Activated naive CD8-positive, alpha-beta T cell (primary cell): ENCODE measurements at regions not wholly inside any gene's neighbourhood (a gene's known extent, or its start where the extent isn't known, plus 50 kb on each side); places are given as distances from the start of the nearest gene placed in this dataset.

Experiments
- H3K27ac Mint-ChIP-seq: one replicate; pipeline ENCODE4 v1.8.0; 2021; ENCODE audit warnings: mixed read lengths
- H3K27me3 Mint-ChIP-seq: one replicate; pipeline ENCODE4 v1.8.0; 2021; ENCODE audit warnings: mixed read lengths
- H3K36me3 Mint-ChIP-seq: one replicate; pipeline ENCODE4 v1.8.0; 2021; ENCODE audit warnings: mixed read lengths
- H3K4me1 Mint-ChIP-seq: one replicate; pipeline ENCODE4 v1.8.0; 2021; ENCODE audit warnings: low read depth, mixed read lengths
- H3K4me3 Mint-ChIP-seq: one replicate; pipeline ENCODE4 v1.8.0; 2021; ENCODE audit warnings: mild to moderate bottlenecking, mixed read lengths
- H3K9me3 Mint-ChIP-seq: one replicate; pipeline ENCODE4 v1.8.0; 2021; ENCODE audit warnings: low read depth, mixed read lengths

DNA sequence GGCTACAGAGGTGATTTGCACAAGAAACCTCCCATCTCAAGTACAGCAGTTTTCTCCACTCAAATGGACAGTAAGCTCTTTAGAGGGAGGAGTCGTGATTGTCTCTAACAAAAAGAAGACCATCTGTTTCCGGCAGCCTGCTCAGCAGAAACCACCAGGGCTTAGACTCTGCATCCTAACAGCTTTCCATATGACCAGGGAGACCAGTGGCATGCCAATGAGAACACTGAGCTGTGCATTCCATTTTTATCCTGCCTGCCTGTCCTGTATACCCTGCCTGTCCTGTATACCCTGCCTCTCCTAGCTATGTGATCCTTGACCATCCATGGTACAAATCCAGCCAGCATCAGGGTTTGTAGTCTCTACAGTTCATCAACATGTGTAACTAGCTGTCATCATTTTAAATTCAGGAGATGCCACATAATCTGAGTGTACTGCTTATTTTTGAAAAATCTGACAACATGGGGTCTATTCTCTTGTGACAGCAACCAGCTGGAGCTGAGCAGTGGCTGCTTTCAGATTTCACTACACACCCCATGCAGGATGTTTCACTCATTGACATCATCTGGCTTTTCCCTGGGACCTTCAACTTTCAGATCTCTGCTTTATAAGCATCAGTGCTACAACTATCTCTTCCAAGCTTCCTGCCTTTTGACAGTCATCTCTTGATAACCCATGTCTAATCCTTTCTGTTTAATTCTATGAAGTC lies 50.5 kb upstream of the POU2AF2 start:
- no peak overlapping the region for H3K27ac Mint-ChIP-seq
- H3K36me3 Mint-ChIP-seq = peaks cover 4% of the 10 kb centered on the region
- no peaks in the 10 kb centered on the region for H3K4me1 Mint-ChIP-seq
- H3K4me3 Mint-ChIP-seq = no peak overlapping the region
- peaks cover 5% of the 10 kb centered on the region for H3K9me3 Mint-ChIP-seq
- peaks cover 12% of the 10 kb centered on the region for H3K27me3 Mint-ChIP-seq

DNA sequence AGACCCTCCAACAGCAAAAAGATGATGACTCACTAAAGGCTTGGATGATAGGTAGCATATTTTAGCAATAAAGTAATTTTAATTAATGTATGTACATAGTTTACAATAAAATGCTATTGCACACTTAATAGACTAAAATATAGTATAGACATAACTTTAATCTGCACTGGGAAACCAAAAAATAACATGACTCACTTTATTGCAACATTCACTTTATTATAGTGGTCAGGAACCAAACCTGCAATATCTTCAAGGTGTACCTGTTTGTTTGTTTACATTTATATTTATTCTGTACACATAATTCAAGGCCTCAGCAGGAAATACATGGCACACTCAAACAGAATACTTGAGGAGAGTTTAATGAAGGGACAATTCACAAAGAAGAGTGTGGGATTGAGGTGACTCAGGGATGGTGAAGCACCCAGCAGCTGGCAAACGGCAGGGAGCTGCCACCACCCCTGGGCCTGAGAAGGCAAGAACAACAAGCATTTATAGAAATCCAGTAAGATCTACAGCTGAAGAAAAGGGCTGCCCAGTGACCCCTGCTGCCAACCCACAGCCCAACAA lies 51.5 kb upstream of the POU2AF2 start:
- Mint-ChIP-seq H3K36me3 (peaks cover 4% of the 10 kb centered on the region), H3K9me3 (peaks cover 5% of the 10 kb centered on the region), H3K4me1 (no peaks in the 10 kb centered on the region), H3K27me3 (peaks cover 12% of the 10 kb centered on the region), H3K27ac (no peak overlapping the region), H3K4me3 (no peak overlapping the region)

DNA sequence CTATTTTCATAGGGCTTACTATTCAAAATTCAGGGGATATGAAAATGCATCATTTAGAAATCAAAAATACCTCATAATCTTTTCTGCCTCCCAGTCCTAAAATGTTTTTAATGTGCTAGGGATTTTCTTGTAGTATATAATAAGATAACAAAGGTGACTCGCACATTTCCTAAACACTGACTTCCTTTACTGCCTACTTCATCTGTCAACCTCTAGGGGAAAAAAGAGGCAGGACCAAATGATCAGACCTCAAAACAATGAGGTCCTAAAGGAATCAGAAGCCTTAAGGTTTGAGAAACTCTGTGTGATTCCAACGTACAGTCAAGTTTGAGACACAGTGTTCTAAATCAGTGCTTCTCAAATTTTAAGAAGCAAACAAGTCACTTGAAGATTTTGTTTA lies 56.1 kb upstream of the POU2AF2 start:
- Mint-ChIP-seq H3K9me3 (peaks cover 5% of the 10 kb centered on the region), H3K4me3 (no peak overlapping the region), H3K27ac (no peak overlapping the region), H3K36me3 (peaks cover 4% of the 10 kb centered on the region), H3K4me1 (no peaks in the 10 kb centered on the region), H3K27me3 (peaks cover 8% of the 10 kb centered on the region)

DNA sequence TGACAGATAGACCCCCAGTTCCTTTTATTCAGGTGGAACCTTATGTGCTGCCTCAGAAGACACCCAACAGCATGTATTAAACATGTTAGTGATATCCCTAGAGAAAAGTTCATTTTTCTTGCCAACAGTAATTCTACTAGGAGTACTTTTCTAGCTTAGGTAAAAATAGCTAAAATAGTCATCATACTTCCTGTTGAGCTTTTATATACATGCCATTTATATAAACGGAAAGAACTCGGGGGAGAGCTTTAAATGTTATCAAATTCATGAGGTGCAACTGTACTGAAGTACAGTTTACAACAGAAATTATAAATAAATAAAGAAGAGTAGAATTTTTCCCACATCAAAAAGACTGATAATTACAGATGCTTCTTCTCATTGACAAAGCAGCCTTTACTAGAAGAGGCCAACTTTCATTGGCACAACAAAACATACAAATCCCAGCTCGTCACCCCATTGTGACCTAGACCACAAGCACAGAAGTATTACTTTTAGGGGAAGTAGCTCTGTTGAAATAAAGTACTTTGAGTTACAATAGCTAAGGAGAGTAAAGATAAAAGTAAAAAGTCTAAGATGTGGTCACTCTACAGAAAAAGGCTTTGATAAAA lies 59.1 kb upstream of the POU2AF2 start:
- Mint-ChIP-seq H3K27ac (no peak overlapping the region), H3K4me3 (no peak overlapping the region), H3K27me3 (peaks cover 5% of the 10 kb centered on the region), H3K36me3 (no peaks in the 10 kb centered on the region), H3K4me1 (no peaks in the 10 kb centered on the region), H3K9me3 (no peaks in the 10 kb centered on the region)

DNA sequence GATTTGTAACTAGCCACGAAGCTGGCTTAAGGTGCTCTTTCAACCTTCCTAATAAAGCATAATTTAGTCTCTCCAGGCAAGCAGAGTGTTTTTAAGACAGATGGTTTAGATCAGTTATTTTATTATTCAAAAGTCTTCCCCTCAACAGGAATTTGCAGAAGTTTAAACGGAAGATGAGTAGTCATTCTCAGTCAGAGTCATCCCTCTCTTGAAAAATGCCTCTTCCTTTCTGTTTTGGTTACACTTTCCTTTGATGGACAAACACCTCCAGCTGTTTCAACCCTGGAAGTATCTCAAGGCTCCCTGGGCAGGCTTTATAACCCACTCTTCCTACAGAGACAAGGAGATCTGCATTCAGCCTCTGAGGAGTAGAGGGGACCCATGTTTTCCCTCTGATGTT lies 60.3 kb upstream of the POU2AF2 start:
- Mint-ChIP-seq H3K9me3 (no peaks in the 10 kb centered on the region), H3K4me1 (no peaks in the 10 kb centered on the region), H3K27me3 (peaks cover 5% of the 10 kb centered on the region), H3K27ac (no peak overlapping the region), H3K4me3 (no peak overlapping the region), H3K36me3 (no peaks in the 10 kb centered on the region)

DNA sequence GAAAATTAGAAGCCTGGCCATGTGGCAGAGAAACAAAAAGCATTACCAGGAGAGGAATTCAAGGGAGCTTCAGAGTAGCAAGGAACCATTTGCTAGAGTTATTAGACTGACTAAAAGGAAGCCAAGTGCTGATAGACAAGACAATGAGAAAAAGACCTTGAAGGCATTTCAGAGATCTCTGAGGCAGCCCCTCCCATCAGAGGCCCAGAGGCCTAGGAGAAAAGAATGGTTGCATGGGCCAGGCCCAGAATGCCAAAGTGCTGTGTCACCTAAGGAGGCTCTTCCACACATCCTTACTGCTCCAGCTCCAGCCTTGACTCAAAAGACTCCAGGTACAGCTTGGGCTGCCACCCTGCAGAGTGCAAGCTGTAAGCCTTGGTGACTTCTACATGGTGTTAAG lies 61.8 kb upstream of the POU2AF2 start:
- Mint-ChIP-seq H3K36me3 (no peaks in the 10 kb centered on the region), H3K4me3 (no peak overlapping the region), H3K9me3 (no peaks in the 10 kb centered on the region), H3K4me1 (no peaks in the 10 kb centered on the region), H3K27me3 (peaks cover 5% of the 10 kb centered on the region), H3K27ac (no peak overlapping the region)

DNA sequence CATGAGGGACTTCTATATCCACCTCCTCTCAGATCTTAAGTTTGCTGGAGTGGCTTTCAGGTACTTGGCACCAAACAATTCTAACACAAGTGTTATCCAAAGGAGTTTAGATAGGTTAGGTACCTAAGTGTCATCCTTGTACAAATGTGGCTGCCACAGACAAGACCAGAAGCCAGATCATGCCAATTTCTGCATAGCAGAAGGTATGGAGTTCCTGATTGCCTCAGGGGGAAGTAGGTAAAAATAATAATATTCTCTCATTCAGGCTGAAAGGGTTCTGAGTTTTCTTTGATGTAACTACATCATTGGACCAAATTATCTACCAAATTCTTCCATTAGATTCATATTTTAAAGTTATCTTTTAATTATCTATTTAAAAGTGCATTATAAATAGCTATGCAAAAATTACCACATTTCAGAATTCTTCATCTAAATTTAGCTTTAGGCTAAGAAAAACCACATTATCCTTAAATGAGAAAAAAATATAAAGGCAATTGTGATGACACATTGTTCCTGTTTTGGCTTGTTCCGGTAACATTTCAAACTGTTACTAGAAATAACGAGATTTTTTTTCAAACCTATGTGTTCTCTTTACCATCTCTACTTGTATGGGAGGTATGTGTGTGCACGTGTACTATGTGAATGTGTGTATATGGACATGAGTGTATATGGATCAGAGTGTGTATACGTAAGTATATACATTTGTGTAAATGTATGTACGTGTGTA lies 66.2 kb upstream of the POU2AF2 start:
- Mint-ChIP-seq H3K36me3 (no peaks in the 10 kb centered on the region), H3K9me3 (no peaks in the 10 kb centered on the region), H3K4me3 (no peak overlapping the region), H3K27me3 (peaks cover 1% of the 10 kb centered on the region), H3K27ac (no peak overlapping the region), H3K4me1 (no peaks in the 10 kb centered on the region)

DNA sequence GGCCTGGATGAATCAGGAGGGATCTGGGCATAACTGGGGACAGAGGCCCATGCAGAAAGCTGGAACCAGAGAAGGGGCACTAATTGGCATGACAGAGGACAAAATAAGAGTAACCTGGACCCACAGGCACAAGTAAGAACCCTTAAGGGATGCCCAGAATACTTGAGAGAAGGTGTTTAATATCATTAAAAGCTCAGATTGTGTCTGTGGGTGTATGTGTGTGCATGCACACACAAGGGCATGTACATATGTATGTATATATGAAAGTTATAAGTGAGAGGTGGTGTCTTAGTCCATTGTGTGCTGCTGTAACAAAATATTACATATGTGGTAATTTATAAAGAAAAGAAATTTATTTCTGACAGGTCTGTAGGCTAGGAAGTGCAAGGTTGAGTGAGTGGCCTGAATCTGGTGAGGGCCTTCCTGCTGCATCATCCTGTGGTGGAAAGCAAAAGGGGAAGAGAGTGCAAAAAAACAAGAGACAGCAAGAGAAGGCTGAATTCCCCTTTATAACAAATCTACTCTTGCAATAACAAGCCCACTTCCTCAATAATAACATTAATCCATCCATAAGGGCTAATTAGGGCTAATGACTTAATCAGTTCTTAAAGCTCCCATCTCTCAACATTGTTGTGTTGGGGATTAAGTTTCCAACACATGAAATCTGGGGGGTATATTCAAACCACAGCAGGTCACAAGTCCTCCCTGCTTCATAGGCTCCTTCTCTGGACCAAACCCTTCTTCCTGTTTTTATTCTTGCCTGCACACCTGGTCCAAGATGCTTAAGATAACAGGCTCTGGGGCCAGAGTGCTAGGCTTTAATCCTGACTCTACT lies 68.3 kb upstream of the POU2AF2 start:
- H3K36me3 Mint-ChIP-seq = no peaks in the 10 kb centered on the region
- H3K4me3 Mint-ChIP-seq = no peak overlapping the region
- H3K27ac Mint-ChIP-seq = no peak overlapping the region
- no peaks in the 10 kb centered on the region for H3K4me1 Mint-ChIP-seq
- no peaks in the 10 kb centered on the region for H3K9me3 Mint-ChIP-seq
- no peaks in the 10 kb centered on the region for H3K27me3 Mint-ChIP-seq

DNA sequence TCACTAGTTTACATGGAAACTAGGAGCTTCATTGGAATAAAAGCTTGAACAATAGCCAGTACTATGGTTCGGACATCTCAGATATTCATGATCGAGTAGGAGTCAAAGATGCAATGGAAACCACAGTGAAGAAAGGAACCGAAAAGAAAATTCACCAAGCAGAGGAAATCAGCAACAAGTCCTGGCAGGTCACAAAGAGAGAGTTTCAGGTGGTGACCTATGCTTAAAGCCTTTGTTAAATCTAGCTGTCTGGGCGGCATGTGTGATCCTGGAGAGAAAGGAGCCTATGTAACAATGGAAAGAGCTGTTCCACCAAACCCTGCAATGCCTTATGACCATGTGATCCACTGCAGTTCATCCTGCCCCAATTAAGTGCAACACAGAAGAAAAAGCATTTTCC lies 68.9 kb upstream of the POU2AF2 start:
- Mint-ChIP-seq H3K27ac (no peak overlapping the region), H3K4me3 (no peak overlapping the region), H3K27me3 (no peaks in the 10 kb centered on the region), H3K9me3 (no peaks in the 10 kb centered on the region), H3K4me1 (no peaks in the 10 kb centered on the region), H3K36me3 (no peaks in the 10 kb centered on the region)

DNA sequence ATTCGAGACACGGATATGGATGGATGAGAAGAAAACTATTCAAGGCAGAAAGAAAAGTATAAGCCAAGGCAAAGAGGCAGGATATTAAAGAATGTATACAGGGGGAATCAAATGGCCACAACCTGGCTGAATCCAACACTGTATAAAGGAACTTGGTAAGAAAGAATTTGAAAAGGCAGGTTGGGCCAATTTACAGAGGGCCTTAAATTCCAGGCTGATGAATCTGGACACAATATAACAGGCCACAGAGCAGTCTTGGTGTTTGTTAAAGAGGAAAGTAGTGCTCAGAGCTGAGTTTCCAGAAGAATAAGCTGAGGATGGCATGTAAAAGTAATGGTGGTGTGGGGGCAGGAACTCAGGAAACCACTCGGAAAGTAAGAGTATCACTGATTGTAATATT lies 72.3 kb upstream of the POU2AF2 start:
- no peaks in the 10 kb centered on the region for H3K4me1 Mint-ChIP-seq
- H3K4me3 Mint-ChIP-seq = no peak overlapping the region
- H3K36me3 Mint-ChIP-seq = no peaks in the 10 kb centered on the region
- H3K27me3 Mint-ChIP-seq = no peaks in the 10 kb centered on the region
- H3K9me3 Mint-ChIP-seq = no peaks in the 10 kb centered on the region
- no peak overlapping the region for H3K27ac Mint-ChIP-seq

DNA sequence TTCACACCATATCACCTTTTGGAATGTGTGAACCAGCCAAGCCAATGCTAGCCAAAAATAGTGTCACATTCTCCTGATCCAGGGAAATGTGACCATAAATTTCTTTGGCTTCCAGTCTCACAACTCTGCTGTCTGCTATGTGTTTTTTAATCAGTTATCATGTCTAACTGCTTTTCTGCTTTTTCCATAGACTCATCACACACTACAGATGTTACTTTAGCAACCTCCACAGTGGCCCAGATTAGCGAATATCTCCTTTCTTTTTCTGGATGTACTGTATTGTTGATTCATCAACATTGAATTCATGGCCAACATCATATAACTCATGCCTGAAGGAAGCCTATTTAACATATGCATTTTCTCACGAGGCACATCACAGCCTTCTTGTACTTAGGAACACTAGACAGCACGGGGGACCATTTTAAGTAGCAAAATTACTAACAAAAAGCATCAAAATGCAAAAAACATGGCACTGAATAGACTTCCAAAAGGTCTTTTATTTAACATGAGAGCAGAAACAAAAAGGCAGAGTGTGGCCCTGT lies 73.1 kb upstream of the POU2AF2 start:
- H3K27ac Mint-ChIP-seq = no peak overlapping the region

DNA sequence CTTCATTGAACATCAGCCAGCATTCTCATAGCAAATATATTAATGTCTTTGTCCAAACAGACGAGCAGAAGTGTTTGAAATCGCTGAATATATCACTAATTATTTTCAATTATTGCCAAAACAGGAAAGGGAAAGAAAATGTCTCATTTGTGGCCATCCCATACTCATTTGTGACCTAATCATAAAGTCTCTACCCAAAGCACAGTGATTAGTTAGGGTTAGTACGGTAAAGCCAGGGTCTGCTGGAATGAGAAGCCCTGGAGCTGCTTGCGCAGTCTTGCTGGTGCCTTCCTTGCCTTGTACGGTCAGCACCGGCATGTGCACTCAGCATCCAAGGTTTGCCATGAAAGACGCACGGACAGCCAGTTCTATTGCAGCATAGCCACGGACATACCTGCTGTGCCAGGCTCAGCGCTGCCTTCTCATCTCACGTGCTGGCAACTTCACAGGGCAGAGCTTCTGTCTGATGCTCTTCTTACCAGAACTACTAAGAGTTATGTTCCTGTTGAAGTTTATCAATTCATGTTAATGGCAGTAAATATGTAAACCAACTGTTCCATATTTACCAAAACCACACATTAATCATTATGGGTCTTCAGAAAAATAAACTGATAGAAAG lies 74.7 kb upstream of the POU2AF2 start:
- no peaks in the 10 kb centered on the region for H3K36me3 Mint-ChIP-seq

More for the DNA sequence above, 73.1 kb upstream of the POU2AF2 start:
- no peaks in the 10 kb centered on the region for H3K36me3 Mint-ChIP-seq
- H3K9me3 Mint-ChIP-seq = no peaks in the 10 kb centered on the region
- no peaks in the 10 kb centered on the region for H3K27me3 Mint-ChIP-seq
- no peaks in the 10 kb centered on the region for H3K4me1 Mint-ChIP-seq
- no peak overlapping the region for H3K4me3 Mint-ChIP-seq

DNA sequence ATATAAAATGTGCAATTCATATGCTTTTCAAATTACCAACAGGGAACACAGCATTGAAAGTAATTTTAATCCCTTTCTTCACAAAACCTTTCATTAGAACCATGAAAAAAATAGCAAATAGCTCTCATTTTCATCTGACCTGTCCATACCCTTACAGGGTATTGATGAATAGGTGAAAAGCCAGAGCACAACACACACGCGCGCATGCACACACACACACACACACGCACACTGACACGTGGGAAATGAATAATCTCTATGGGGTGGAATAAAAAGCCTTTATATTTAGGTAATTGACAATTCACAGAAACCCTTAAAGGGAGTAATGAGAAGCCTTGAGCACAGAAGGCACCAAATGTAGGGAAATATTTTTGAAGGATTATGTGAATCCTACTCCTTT lies 76.2 kb upstream of the POU2AF2 start:
- Mint-ChIP-seq H3K27me3 (peaks cover 3% of the 10 kb centered on the region), H3K36me3 (no peaks in the 10 kb centered on the region), H3K27ac (no peak overlapping the region), H3K4me1 (no peaks in the 10 kb centered on the region), H3K4me3 (no peak overlapping the region), H3K9me3 (no peaks in the 10 kb centered on the region)

More for the DNA sequence above, 74.7 kb upstream of the POU2AF2 start:
- Mint-ChIP-seq H3K4me1 (no peaks in the 10 kb centered on the region), H3K4me3 (no peak overlapping the region), H3K27ac (no peak overlapping the region), H3K27me3 (no peaks in the 10 kb centered on the region), H3K9me3 (no peaks in the 10 kb centered on the region)

DNA sequence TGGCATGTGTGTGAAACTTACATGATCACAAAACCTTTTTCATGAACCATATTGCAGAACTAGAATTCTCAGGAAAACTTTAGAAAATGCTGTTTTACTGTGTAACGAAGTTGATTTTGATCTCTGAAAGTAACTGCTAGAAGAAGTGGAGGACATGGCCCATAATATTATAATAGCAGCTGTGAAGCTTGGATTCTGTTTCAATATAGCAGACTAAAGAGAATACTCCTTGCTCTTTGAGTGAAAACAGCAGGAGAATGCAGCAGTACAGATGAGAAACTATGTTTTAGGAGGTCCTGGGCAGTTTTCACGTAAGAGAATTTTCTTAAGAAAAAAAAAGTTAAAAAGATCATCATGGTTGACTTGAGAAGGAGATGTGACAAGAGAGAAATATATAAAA lies 76.7 kb upstream of the POU2AF2 start:
- Mint-ChIP-seq H3K4me3 (no peak overlapping the region), H3K9me3 (no peaks in the 10 kb centered on the region), H3K27ac (no peak overlapping the region), H3K4me1 (no peaks in the 10 kb centered on the region), H3K36me3 (no peaks in the 10 kb centered on the region), H3K27me3 (peaks cover 3% of the 10 kb centered on the region)
